SK-N-MC (cell line): ENCODE measurements at regions not wholly inside any gene's neighbourhood (a gene's known extent, or its start where the extent isn't known, plus 50 kb on each side); places are given as distances from the start of the nearest gene placed in this dataset.

Source experiments
- DNase-seq: peaks from one replicate; pipeline ENCODE4 v3.0.0-alpha.2; 2011; ENCODE audit warnings: low read depth, low spot score
- H3K27ac ChIP-seq: fragments of 200-600 bp; sonication (generic); 2 replicates; pipeline ENCODE4 v1.5.1; 2016; ENCODE audit warnings: mixed run types
- H3K36me3 ChIP-seq: fragments of 200-600 bp; sonication (generic); 2 replicates; pipeline ENCODE4 v1.6.1; 2017; ENCODE audit warnings: antibody characterized with exemption, low read length, mixed read lengths; ENCODE audit not compliant: insufficient read depth
- H3K4me3 ChIP-seq: fragments of 200-600 bp; sonication (generic); 2 replicates; pipeline ENCODE4 v1.5.1; 2016
- H3K9ac ChIP-seq: fragments of 200-600 bp; sonication (generic); 2 replicates; pipeline ENCODE4 v1.8.0; 2017; ENCODE audit warnings: mixed run types, mixed read lengths; ENCODE audit not compliant: insufficient read length
- H3K9me3 ChIP-seq: fragments of 200-600 bp; sonication (generic); 2 replicates; pipeline ENCODE4 v1.6.1; 2017; ENCODE audit warnings: low read depth, mild to moderate bottlenecking, antibody characterized with exemption, low read length, moderate library complexity, mixed read lengths
- EZH2 ChIP-seq: fragments of 200-600 bp; sonication (generic); IDR thresholded peaks from one replicate; pipeline ENCODE4 v1.6.1; 2017; ENCODE audit warnings: antibody characterized with exemption
- FOXP2 ChIP-seq: optimal IDR thresholded peaks from 2 replicates; pipeline ENCODE3; 2011; ENCODE audit warnings: mild to moderate bottlenecking, moderate library complexity; ENCODE audit not compliant: insufficient read depth; ENCODE audit errors: extremely low read length, control extremely low read depth
- POLR2AphosphoS5 ChIP-seq: IDR thresholded peaks from 2 replicates; pipeline ENCODE4 v1.6.1; 2012; ENCODE audit warnings: mild to moderate bottlenecking, low read depth, low read length, borderline replicate concordance

- Histone ChIP-seq H3K4me3 (no peak overlapping the region), H3K9me3 (no peaks in the 10 kb centered on the region), H3K27ac (no peak overlapping the region), H3K9ac (no peak overlapping the region), H3K36me3 (no peaks in the 10 kb centered on the region)
- no peak for DNase-seq
- no peak for TF ChIP-seq POLR2AphosphoS5
- TF ChIP-seq FOXP2: no peak
- TF ChIP-seq EZH2: no peak
Observed at GRCh38 chr11:96778272-96778671, 388.5 kb downstream of the JRKL start.

GRCh38 chr11:96779030-96779429, 389.2 kb downstream of the JRKL start:
- Histone ChIP-seq H3K9me3 (no peaks in the 10 kb centered on the region), H3K36me3 (no peaks in the 10 kb centered on the region), H3K27ac (no peak overlapping the region), H3K4me3 (no peak overlapping the region), H3K9ac (no peak overlapping the region)
- no peak for TF ChIP-seq FOXP2
- no peak for TF ChIP-seq EZH2
- TF ChIP-seq POLR2AphosphoS5: no peak
- DNase-seq: no peak

- Histone ChIP-seq H3K36me3 (no peaks in the 10 kb centered on the region), H3K9ac (no peak overlapping the region), H3K27ac (no peak overlapping the region), H3K9me3 (no peaks in the 10 kb centered on the region), H3K4me3 (no peak overlapping the region)
- no peak for TF ChIP-seq FOXP2
- no peak for DNase-seq
Observed at GRCh38 chr11:96781082-96781481, 391.3 kb downstream of the JRKL start.

- Histone ChIP-seq H3K27ac (no peak overlapping the region), H3K9me3 (no peaks in the 10 kb centered on the region), H3K36me3 (no peaks in the 10 kb centered on the region), H3K9ac (no peak overlapping the region), H3K4me3 (no peak overlapping the region)
- DNase-seq: no peak
- no peak for TF ChIP-seq POLR2AphosphoS5
- TF ChIP-seq FOXP2: no peak
- no peak for TF ChIP-seq EZH2
Observed at GRCh38 chr11:96782632-96783031, 392.8 kb downstream of the JRKL start.

- TF ChIP-seq POLR2AphosphoS5 (no peak), FOXP2 (no peak), EZH2 (no peak)
- no peak overlapping the region for H3K4me3 ChIP-seq
- H3K9ac ChIP-seq: no peak overlapping the region
Observed at GRCh38 chr11:96783311-96783710, 393.5 kb downstream of the JRKL start.

GRCh38 chr11:96785073-96785472, 395.3 kb downstream of the JRKL start:
- H3K4me3 ChIP-seq: no peak overlapping the region
- no peaks in the 10 kb centered on the region for H3K36me3 ChIP-seq
- no peaks in the 10 kb centered on the region for H3K9me3 ChIP-seq
- no peak overlapping the region for H3K27ac ChIP-seq
- no peak for TF ChIP-seq POLR2AphosphoS5
- no peak for TF ChIP-seq FOXP2
- TF ChIP-seq EZH2: no peak
- DNase-seq: no peak
- no peak overlapping the region for H3K9ac ChIP-seq

More at GRCh38 chr11:96783311-96783710, 393.5 kb downstream of the JRKL start:
- Histone ChIP-seq H3K36me3 (no peaks in the 10 kb centered on the region), H3K9me3 (no peaks in the 10 kb centered on the region), H3K27ac (no peak overlapping the region)
- no peak for DNase-seq

- Histone ChIP-seq H3K9me3 (no peaks in the 10 kb centered on the region), H3K4me3 (no peak overlapping the region), H3K27ac (no peak overlapping the region), H3K36me3 (no peaks in the 10 kb centered on the region), H3K9ac (no peak overlapping the region)
- TF ChIP-seq POLR2AphosphoS5 (no peak), EZH2 (no peak), FOXP2 (no peak)
- no peak for DNase-seq
Observed at GRCh38 chr11:96794152-96794551, 404.3 kb downstream of the JRKL start.

GRCh38 chr11:96798445-96798844, 408.6 kb downstream of the JRKL start:
- Histone ChIP-seq H3K27ac (no peak overlapping the region), H3K9ac (no peak overlapping the region), H3K36me3 (no peaks in the 10 kb centered on the region), H3K4me3 (no peak overlapping the region), H3K9me3 (no peaks in the 10 kb centered on the region)
- TF ChIP-seq FOXP2 (no peak), POLR2AphosphoS5 (no peak), EZH2 (no peak)
- no peak for DNase-seq

GRCh38 chr11:96815236-96815635, 425.4 kb downstream of the JRKL start:
- no peak for TF ChIP-seq FOXP2
- TF ChIP-seq EZH2: no peak
- no peak for TF ChIP-seq POLR2AphosphoS5

More at GRCh38 chr11:96815236-96815635, 425.4 kb downstream of the JRKL start:
- H3K9ac ChIP-seq: no peak overlapping the region
- no peaks in the 10 kb centered on the region for H3K36me3 ChIP-seq
- H3K27ac ChIP-seq: no peak overlapping the region
- H3K4me3 ChIP-seq: no peak overlapping the region
- DNase-seq: no peak
- H3K9me3 ChIP-seq: no peaks in the 10 kb centered on the region
